Epithelial cell of proximal tubule (primary cell): ENCODE measurements at regions not wholly inside any gene's neighbourhood (a gene's known extent, or its start where the extent isn't known, plus 50 kb on each side); places are given as distances from the start of the nearest gene placed in this dataset.

Experiments
- DNase-seq: peaks from one replicate; pipeline ENCODE4 v3.0.0-alpha.2; 2011; ENCODE audit warnings: low read depth
- H3K4me3 ChIP-seq: 2 replicates; pipeline ENCODE4 v1.5.1; 2011; ENCODE audit warnings: low read depth, mild to moderate bottlenecking, low read length
- TF ChIP-seq, protein P1 (sequence below): conservative IDR thresholded peaks from 2 replicates; pipeline ENCODE4 v1.5.1; 2012; ENCODE audit warnings: low read depth, mild to moderate bottlenecking, low read length

DNA sequence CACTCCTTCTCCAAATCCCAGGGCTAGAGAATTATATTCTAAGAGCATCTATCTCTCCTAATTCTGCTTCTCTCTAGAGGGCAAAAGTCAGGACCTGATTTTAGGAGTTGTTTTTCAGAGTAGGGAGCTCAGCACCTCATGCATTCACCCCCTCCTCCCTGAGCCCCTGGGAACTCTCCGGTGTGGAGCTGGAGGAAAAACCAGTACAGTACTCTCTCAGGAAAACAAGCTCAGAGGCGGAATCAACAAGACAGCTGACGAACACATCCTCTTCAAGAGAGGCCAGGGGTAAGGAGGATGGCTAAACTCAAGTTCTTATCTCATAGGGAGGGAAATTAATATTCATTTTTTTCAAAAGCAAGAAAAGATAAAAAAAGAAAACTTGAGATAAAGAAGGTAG is 120.1 kb upstream of the CDYL start:
- TF ChIP-seq, protein P1, sequence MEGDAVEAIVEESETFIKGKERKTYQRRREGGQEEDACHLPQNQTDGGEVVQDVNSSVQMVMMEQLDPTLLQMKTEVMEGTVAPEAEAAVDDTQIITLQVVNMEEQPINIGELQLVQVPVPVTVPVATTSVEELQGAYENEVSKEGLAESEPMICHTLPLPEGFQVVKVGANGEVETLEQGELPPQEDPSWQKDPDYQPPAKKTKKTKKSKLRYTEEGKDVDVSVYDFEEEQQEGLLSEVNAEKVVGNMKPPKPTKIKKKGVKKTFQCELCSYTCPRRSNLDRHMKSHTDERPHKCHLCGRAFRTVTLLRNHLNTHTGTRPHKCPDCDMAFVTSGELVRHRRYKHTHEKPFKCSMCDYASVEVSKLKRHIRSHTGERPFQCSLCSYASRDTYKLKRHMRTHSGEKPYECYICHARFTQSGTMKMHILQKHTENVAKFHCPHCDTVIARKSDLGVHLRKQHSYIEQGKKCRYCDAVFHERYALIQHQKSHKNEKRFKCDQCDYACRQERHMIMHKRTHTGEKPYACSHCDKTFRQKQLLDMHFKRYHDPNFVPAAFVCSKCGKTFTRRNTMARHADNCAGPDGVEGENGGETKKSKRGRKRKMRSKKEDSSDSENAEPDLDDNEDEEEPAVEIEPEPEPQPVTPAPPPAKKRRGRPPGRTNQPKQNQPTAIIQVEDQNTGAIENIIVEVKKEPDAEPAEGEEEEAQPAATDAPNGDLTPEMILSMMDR = no peak
- no peak overlapping the region for H3K4me3 ChIP-seq
- DNase-seq = no peak

DNA sequence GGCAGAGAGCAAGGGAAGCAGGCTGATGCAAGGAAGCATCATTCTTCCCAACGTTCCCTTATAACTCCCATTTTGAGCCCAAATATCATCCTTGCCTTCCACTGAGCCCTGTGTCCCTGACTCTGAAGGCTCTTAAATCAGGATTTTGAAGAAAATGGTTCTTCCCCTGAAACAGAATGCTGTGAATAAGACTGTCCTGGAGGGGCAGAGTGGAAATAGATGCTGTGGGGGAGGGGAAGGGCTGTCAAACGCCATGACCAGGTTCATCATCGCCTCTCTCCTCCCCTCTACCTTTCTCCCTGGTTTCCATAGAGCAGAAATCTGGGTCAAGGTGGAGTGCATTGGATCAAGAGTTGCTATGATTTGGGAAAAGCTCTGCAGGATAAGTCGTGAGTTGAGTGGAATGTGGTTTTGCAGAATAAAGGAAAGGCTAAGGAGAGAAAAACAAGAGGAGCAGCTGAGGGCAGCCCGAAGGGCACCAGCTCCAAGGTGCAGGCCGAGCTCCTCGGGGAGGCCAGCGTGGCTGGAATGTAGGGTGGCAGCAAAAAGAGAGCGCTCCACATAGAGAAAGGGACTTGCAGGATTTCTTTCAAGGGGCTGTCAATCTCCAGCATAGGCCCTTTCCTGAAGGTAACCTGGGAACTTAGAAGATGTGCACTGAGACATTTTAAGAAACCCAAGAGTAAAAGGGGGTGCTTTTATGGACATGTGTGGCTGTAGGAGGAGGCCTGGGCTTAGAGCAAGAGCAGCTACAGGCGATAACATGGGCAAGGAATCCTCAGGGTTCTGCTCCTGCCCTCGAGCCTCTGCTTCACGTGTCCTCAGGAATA is 120.8 kb upstream of the CDYL start:
- DNase-seq = no peak
- no peak overlapping the region for H3K4me3 ChIP-seq
- TF ChIP-seq, protein P1 = no peak

DNA sequence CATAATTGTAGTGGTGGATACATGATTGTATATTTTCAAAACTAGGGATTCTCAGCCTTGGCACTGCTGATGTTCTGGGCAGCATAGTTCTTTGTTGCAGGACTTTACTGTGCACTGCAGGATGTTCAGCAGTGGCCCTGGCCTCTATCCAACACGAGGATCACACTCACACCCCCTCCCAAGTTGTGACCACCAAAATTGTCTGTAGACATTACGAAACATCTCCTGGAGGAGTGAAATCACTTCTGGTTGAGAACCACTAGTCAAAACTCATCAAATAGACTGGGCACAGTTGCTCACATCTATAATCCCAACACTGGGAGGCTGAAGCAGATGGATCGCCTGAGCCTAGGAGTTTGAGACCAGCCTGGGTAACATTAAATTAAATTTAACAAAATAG is 123.1 kb upstream of the CDYL start:
- TF ChIP-seq, protein P1 = no peak
- no peak overlapping the region for H3K4me3 ChIP-seq
- DNase-seq = no peak

DNA sequence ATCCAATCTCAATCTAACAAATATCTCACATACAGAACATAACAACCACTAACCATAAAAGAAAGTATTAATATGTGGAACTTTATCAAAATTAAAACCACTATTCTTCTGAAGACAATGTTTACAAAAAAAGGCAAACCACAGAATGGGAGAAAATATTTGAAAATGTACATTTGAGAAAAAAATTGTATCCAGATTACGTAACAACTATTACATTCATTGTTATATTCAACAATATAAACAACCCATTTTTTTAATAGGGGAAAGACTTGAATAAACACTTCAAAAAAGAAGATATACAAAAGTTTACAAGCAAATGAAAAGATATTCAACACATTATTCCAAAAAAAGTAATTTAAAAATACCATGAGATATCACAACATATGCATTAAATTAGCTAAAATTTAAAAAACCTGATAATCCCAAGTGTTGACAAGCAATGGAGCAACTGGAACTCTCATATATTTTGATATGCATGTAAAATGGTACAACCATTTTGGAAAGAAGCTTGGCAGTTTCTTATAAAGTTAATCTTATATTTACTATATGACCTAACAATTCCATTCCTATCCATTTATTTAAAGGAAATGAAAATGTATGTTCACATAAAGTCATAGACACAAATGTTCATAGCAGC is 124.3 kb upstream of the CDYL start:
- TF ChIP-seq, protein P1 = no peak
- H3K4me3 ChIP-seq = no peak overlapping the region
- no peak for DNase-seq

DNA sequence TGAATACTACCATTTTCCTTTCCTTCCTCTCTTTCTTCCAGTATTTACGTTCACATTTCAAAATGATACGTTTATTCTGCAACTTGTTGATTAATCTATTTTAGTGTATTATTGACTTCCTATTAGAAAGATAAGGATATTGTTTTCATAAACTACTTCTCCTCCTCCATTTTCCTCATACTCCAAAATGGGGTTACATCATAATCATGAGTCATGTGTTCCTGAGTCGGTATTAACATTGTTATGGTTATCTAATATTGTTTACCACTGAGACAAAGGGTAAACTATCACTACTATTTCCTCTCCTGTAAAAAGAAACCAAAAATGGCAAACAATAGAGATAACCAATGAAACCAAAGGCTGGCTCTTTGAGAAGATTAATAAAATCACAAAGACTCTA is 126.5 kb upstream of the CDYL start:
- DNase-seq = no peak
- TF ChIP-seq, protein P1 = no peak

DNA sequence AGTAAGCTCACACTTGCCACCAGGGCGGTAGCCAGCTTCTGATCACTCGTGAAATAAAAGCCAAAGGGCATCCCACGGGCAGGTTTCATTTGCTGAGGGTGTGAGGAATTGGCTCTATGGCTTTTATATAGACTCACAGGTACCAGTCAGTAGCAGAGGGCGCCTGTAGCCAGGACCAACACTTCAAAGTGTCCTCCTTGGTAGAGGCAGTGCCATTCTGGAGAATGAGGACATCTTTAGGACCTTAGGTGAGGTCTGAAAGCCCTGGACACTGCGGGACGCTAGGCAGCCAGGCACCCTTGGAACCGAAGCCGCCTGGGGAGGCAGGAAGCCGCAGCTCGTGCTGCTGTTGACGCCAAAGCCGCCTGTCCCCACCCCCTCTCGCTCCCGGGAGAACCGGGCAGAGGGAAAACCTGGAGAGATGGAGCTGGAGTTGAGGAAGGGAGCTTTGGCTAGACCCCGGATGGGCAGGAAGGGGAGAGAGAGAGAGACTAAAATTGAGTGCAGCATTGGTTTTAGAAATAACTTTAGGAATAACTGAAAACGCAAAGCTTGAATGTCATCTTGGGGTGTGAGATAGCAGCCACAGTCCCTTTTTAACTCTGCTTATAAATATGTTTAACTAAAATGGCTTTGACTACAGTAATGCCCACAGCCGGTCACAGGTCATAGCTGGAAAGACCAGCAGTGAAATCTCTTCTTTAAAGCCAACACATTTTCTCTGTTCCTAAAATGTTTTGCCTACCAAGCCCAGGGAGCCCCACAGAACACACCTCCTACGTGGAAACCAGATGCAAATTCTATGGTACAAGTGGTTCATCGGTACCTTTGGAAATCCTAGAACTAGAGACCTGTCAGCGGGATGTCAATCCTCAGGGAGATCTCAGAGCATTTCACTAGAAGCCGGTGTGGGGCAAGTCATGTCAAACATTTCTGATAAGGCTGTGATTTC is 128.5 kb upstream of the CDYL start:
- TF ChIP-seq, protein P1 = no peak
- H3K4me3 ChIP-seq = peak overlapping the region; percentile 50
- DNase-seq = no peak

More for the DNA sequence above, 126.5 kb upstream of the CDYL start:
- H3K4me3 ChIP-seq = no peak overlapping the region
